ENCODE measurements at regions not wholly inside any gene's neighbourhood (a gene's known extent, or its start where the extent isn't known, plus 50 kb on each side); places are given as distances from the start of the nearest gene placed in this dataset.

DNA sequence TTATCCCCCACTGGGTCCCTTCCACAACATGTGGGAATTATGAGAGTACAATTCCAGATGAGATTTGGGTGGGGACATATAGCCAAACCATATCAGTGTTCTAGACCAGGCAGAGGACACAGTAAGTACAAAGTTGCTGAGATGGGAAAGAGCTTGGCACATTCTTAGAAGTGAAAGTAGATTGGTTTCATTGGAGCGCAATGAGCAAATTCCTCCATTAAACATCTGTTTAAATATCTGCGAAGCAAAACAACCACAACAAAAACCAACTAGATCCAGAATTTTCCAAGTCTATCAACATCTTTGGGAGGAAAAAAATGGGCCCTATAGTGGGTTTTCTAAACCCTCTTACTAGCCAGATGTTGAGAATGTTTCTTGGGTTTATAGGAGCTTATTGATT lies 80.0 kb upstream of the STEAP1B start:
- H3K4me3 ChIP-seq: no peak overlapping the region
- H3K27ac ChIP-seq: no peak overlapping the region
- H3K9me3 ChIP-seq: no peaks in the 10 kb centered on the region
- TF ChIP-seq POLR2A (IDR thresholded peaks at IDR 0.05): no peak
- TF ChIP-seq, protein P1, sequence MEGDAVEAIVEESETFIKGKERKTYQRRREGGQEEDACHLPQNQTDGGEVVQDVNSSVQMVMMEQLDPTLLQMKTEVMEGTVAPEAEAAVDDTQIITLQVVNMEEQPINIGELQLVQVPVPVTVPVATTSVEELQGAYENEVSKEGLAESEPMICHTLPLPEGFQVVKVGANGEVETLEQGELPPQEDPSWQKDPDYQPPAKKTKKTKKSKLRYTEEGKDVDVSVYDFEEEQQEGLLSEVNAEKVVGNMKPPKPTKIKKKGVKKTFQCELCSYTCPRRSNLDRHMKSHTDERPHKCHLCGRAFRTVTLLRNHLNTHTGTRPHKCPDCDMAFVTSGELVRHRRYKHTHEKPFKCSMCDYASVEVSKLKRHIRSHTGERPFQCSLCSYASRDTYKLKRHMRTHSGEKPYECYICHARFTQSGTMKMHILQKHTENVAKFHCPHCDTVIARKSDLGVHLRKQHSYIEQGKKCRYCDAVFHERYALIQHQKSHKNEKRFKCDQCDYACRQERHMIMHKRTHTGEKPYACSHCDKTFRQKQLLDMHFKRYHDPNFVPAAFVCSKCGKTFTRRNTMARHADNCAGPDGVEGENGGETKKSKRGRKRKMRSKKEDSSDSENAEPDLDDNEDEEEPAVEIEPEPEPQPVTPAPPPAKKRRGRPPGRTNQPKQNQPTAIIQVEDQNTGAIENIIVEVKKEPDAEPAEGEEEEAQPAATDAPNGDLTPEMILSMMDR (IDR thresholded peaks at IDR 0.05 in 4 of 5, conservative IDR thresholded peaks at IDR 0.05 in 1 of 5): no peak
- no peaks in the 10 kb centered on the region for H3K27me3 ChIP-seq
- peaks cover 32 to 43% of the 10 kb centered on the region in 2 donors for H3K4me1 ChIP-seq
- no peak for DNase-seq
- ATAC-seq: no peak
- in situ Hi-C loops (cut with MboI; ENCODE audit: low sequenced_read_pairs in 4 of 4) (no loop called here), intact Hi-C loops (cut with DNase I; ENCODE audit: low total_unique reads) (no loop called here)
- H3K36me3 ChIP-seq: no peaks in the 10 kb centered on the region

DNA sequence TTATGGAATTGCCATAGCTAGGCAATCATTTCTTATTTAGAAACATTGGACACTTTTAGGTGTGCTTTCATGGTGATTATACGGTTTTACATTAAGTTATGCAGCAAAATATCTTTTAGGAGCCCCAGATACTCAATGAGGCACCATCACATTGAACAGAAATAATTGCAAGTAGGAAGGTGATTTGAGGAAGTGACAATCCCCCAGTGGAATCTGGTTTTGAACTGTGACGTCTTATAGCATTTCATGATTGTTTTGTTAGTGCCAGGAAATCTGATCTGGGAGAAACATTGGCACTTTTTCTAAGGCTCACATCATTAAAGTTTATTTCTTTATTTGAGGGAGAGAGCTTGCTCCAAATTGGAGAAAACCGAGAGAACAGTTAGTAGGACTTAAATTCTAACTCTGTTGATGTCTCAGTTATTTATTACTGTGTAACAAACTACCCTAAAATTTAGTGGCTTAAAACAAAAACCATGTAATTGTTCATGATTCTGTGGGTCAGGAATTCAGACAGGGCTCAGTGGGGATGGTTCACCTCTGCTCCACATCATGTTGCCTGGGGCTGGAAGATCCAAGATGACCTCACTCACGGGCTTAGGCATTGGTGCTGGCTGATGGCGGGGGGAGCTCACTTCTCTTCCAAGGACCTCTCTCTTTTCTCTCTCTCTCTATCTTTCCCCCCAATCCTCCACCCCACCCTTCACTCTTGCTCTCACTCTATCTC lies 78.2 kb upstream of the STEAP1B start:
- no peaks in the 10 kb centered on the region for H3K27me3 ChIP-seq
- H3K9me3 ChIP-seq: no peaks in the 10 kb centered on the region
- DNase-seq: no peak
- peaks cover 20 to 25% of the 10 kb centered on the region in 2 donors for H3K4me1 ChIP-seq
- no peak for TF ChIP-seq POLR2A (IDR thresholded peaks at IDR 0.05)
- TF ChIP-seq, protein P1 (IDR thresholded peaks at IDR 0.05 in 4 of 5, conservative IDR thresholded peaks at IDR 0.05 in 1 of 5): no peak
- intact Hi-C loops (cut with DNase I; ENCODE audit: low total_unique reads): no loop called here
- no peak overlapping the region for H3K4me3 ChIP-seq
- H3K27ac ChIP-seq: peak overlapping the region; percentile 54 to 66 (median 58)
- peak; percentile 22 to 38 for ATAC-seq
- no peaks in the 10 kb centered on the region for H3K36me3 ChIP-seq
- in situ Hi-C loops (cut with MboI; ENCODE audit: low sequenced_read_pairs in 4 of 4): no loop called here

DNA sequence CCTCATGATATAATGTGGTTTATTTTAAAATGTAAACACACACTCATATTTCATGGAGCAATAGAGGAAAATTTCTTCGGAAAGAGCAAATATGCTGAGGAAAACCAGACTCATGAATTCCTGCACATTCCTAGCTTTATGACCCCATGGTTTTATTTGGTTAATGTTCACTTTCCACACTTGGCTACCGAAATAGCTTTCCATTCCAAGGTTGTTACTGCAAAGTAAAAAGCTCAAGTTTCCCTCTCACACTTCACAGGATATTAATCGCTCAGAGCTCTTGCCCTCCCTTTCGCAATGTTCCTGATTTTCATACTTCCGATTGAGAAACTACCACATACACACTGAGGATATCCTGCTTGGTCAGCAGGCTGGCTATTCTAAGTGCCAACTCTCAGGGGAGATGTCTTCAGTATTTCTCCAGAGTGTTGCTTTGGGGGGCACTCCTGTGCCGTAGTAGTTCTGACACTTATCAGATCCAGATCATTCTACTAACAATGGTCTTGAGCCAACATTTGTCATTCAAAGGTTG lies 77.5 kb upstream of the STEAP1B start:
- DNase-seq (peak; percentile 52 to 59), ATAC-seq (peak; percentile 99 to 100)
- in situ Hi-C loops (cut with MboI; ENCODE audit: low sequenced_read_pairs in 4 of 4) (no loop called here), intact Hi-C loops (cut with DNase I; ENCODE audit: low total_unique reads) (loop anchor here (1.0 to 2.0 kb wide), 2 partner anchors 17 to 149 kb away; no protein-coding TSS in a partner anchor)
- H3K36me3 ChIP-seq: no peaks in the 10 kb centered on the region
- H3K4me3 ChIP-seq: no peak overlapping the region
- H3K27ac ChIP-seq: peak overlapping the region; percentile 54 to 66 (median 58)
- H3K27me3 ChIP-seq: no peaks in the 10 kb centered on the region
- H3K4me1 ChIP-seq: peaks cover 15 to 19% of the 10 kb centered on the region in 2 donors
- no peak for TF ChIP-seq POLR2A (IDR thresholded peaks at IDR 0.05)
- TF ChIP-seq, protein P1 (IDR thresholded peaks at IDR 0.05 in 4 of 5, conservative IDR thresholded peaks at IDR 0.05 in 1 of 5): no peak
- H3K9me3 ChIP-seq: no peaks in the 10 kb centered on the region

DNA sequence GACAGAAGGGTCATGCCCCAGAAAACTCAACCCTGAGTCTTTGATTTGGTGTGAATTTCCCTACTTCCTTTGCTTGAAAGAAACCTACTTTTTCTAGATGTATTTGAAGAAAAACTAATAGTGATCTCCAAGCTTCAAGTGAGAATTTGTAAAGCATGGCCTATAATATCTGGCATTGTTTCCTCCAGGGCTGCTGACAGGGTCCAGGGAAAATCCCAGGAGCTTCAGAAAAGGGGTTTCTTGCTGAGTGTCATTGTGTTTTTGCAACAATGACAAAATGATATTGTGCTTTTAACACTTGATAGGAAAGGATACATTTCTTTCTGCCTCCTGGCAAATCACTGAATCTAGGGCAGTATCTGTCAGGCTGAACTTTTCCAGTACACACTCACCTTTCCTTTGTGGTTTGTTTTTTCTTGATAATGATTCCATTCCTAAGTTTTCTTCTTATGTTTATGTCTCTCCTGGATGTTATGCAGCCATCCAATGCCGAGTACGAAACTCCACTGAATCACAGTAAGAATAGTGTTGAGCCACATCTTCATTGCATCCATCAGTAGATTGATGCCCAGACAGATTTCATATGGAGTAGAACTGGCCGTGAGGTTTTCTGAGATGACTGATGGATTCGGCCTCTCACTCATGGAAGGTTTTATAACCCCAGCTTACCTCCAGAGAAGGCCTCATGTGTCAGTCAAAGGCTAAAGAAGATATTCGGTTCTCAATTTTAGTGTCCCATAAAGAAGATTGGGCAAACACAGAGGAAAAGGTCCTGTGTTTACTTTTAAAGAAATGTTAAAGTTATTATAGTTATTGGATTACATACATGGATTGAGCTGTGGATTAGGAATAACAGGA lies 76.9 kb upstream of the STEAP1B start:
- DNase-seq (no peak), ATAC-seq (no peak)
- in situ Hi-C loops (cut with MboI; ENCODE audit: low sequenced_read_pairs in 4 of 4) (no loop called here), intact Hi-C loops (cut with DNase I; ENCODE audit: low total_unique reads) (loop anchor here (1.0 to 2.0 kb wide), 2 partner anchors 16 to 149 kb away; no protein-coding TSS in a partner anchor)
- TF ChIP-seq, protein P1 (IDR thresholded peaks at IDR 0.05 in 4 of 5, conservative IDR thresholded peaks at IDR 0.05 in 1 of 5): no peak
- TF ChIP-seq POLR2A (IDR thresholded peaks at IDR 0.05): no peak
- no peaks in the 10 kb centered on the region for H3K27me3 ChIP-seq
- H3K4me3 ChIP-seq: no peak overlapping the region
- H3K36me3 ChIP-seq: no peaks in the 10 kb centered on the region
- peak overlapping the region; percentile 54 to 66 (median 58) for H3K27ac ChIP-seq
- H3K4me1 ChIP-seq: peaks cover 15 to 18% of the 10 kb centered on the region in 2 donors
- no peaks in the 10 kb centered on the region for H3K9me3 ChIP-seq

All from gastrocnemius medialis (tissue), 4 donors.